GM18498 (cell line): ENCODE measurements at regions not wholly inside any gene's neighbourhood (a gene's known extent, or its start where the extent isn't known, plus 50 kb on each side); places are given as distances from the start of the nearest gene placed in this dataset.

ENCODE experiments used
- ATAC-seq: cut with Tn5 transposase; IDR thresholded peaks from one replicate; pipeline ENCODE4 v1.9.1; 2021; ENCODE audit warnings: mild to moderate bottlenecking, moderate library complexity; ENCODE audit not compliant: unreplicated experiment

- ATAC-seq, result no peak
Measured at GRCh38 chr9:13990994-13991393, 322.9 kb downstream of the NFIB start.

- ATAC-seq, result no peak
Measured at GRCh38 chr9:13990331-13990730, 323.6 kb downstream of the NFIB start.

GRCh38 chr9:13988944-13989343 is 325.0 kb downstream of the NFIB start:
- ATAC-seq, result no peak

GRCh38 chr9:13983607-13984006 is 330.3 kb downstream of the NFIB start:
- no peak for ATAC-seq

GRCh38 chr9:13979941-13980318 is 334.0 kb downstream of the NFIB start:
- ATAC-seq, result no peak

- ATAC-seq, result no peak
Measured at GRCh38 chr9:13975611-13976290, 338.2 kb downstream of the NFIB start.

- no peak for ATAC-seq
Measured at GRCh38 chr9:13974891-13975290, 339.1 kb downstream of the NFIB start.

- no peak for ATAC-seq
Measured at GRCh38 chr9:13971966-13972655, 341.8 kb downstream of the NFIB start.

GRCh38 chr9:13971415-13971814 is 342.5 kb downstream of the NFIB start:
- ATAC-seq, result no peak

GRCh38 chr9:13970426-13970825 is 343.5 kb downstream of the NFIB start:
- no peak for ATAC-seq

GRCh38 chr9:13970018-13970417 is 343.9 kb downstream of the NFIB start:
- no peak for ATAC-seq

GRCh38 chr9:13967438-13967837 is 346.5 kb downstream of the NFIB start:
- no peak for ATAC-seq

- no peak for ATAC-seq
Measured at GRCh38 chr9:13967011-13967410, 346.9 kb downstream of the NFIB start.

GRCh38 chr9:13963005-13963653 is 350.8 kb downstream of the NFIB start:
- no peak for ATAC-seq

GRCh38 chr9:13962006-13962405 is 351.9 kb downstream of the NFIB start:
- ATAC-seq, result no peak

- ATAC-seq, result no peak
Measured at GRCh38 chr9:13960011-13960765, 353.8 kb downstream of the NFIB start.

GRCh38 chr9:13958672-13959071 is 355.3 kb downstream of the NFIB start:
- no peak for ATAC-seq

- no peak for ATAC-seq
Measured at GRCh38 chr9:13957089-13957488, 356.9 kb downstream of the NFIB start.

- no peak for ATAC-seq
Measured at GRCh38 chr9:13956107-13956506, 357.8 kb downstream of the NFIB start.

GRCh38 chr9:13952906-13953305 is 361.0 kb downstream of the NFIB start:
- ATAC-seq, result no peak

GRCh38 chr9:13948037-13948436 is 365.9 kb downstream of the NFIB start:
- no peak for ATAC-seq
